Uterus (tissue), 2 donors: ENCODE measurements at regions not wholly inside any gene's neighbourhood (a gene's known extent, or its start where the extent isn't known, plus 50 kb on each side); places are given as distances from the start of the nearest gene placed in this dataset.

Source experiments
- CTCF ChIP-seq, 4 experiments: fragments of 200-600 bp in 2 of 4; fragments of 450-650 bp in 2 of 4; sonication (generic) in 2 of 4; IDR thresholded peaks; one replicate each; pipeline ENCODE4 v1.5.1; 2016 to 2019; ENCODE audit warnings: antibody characterized with exemption in 4 of 4, mild to moderate bottlenecking in 2 of 4, moderate library complexity in 1 of 4
- POLR2A ChIP-seq, 2 donors: fragments of 450-650 bp; IDR thresholded peaks; one replicate each; pipeline ENCODE4 v1.6.1; 2016; ENCODE audit warnings: antibody characterized with exemption in 2 of 2, mild to moderate bottlenecking in 1 of 2, moderate library complexity in 1 of 2

GRCh38 chr6:41411961-41412360 is 76.6 kb downstream of the NCR2 start:
- TF ChIP-seq CTCF (IDR thresholded peaks at IDR 0.05) (no peak), POLR2A (IDR thresholded peaks at IDR 0.05) (no peak)
